GM19035 (cell line): ENCODE measurements at regions not wholly inside any gene's neighbourhood (a gene's known extent, or its start where the extent isn't known, plus 50 kb on each side); places are given as distances from the start of the nearest gene placed in this dataset.

Source experiments
- ATAC-seq: cut with Tn5 transposase; IDR thresholded peaks from one replicate; pipeline ENCODE4 v1.9.1; 2021; ENCODE audit not compliant: unreplicated experiment

DNA sequence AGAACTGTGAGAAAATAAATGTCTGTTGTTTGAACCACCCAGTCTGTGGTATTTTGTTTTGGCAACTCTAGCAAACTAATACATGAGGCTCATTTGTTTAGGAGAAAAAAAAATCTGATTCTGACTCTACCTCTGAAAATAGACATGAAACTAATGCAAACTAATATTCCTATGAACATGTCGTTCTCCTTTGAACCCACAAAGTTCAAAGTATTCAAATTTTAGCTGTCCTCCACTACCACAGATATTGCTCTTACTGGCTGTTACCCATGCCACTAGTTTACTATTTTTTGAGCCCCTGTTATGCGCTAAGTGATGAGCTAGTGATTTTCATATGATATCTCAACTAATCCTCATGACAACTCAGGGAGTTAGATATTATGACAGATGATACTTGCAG, 58.8 kb upstream of the ZNF804B start:
- ATAC-seq: peak; percentile 51

DNA sequence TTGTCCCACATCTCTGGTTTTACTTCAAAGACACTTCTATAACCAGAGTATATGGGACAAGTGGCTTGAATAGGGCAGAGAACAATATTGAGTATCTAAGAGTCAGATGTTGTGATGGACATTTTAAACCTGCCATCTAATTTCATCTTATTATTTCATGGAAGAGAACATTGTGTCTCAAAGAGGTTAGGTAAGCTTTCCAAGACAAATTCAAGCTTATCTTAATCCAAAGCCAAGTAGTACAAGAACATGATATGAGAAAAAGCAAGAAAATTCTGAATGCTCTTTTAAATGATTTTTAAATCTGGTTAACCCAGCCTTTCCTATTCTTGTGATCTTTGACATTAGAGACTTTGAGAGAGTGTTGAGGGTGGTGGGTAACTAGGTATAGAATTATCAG, 65.3 kb upstream of the ZNF804B start:
- ATAC-seq: no peak

DNA sequence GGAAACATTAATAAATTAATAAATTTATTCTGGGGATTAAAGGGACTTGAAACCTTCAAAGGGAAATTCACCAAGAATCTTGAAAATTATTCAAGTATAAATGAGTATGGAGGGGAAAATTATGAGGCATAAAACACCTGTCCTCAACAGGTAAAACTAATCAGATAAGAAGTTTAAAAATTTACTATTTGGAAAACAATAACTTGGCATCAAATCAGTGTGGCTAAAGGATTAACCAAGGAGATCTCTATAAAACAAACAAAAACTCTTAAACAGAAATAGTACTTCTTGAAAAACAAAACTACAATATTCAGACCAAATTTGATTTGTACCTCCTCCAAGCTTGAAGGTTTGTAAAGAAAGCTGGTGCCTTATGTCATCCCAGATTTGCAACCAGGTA, 66.4 kb upstream of the ZNF804B start:
- ATAC-seq: no peak

DNA sequence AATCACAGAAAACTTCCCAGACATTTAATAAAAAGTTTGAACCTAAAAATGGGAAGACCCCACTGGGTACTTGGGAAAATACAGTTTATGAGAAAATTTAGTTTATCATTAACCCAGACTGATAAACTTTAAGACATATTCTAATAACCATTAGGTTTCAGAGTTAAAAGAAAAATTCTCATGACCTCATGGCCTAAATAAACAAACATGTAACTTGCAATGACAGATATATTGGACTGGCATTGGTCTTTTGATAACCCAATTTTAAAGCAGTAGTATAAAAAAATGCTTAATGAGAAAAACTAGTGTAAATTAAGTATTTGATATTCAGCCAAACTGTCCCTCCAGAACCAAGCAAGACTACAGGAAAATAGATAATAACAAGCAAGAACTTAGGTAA, 67.0 kb upstream of the ZNF804B start:
- no peak for ATAC-seq

DNA sequence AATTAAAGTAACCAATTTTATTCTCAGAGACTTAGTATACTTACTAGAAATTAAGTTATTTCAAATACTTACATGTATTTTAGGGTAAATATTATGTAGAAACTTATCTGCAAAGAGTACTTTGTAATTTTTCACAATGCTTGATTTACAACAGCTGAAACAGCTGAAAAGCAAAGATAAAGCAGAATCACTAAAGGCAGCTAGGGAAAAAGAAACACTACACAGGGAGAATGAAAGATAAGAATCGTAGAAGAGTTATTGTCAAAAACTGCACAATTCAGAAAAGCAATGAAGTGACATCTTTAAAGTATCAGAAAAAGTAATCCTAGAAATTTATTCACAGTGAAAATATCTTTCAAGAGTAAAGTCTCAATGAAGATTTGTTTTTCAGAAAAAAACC, 69.7 kb upstream of the ZNF804B start:
- no peak for ATAC-seq

DNA sequence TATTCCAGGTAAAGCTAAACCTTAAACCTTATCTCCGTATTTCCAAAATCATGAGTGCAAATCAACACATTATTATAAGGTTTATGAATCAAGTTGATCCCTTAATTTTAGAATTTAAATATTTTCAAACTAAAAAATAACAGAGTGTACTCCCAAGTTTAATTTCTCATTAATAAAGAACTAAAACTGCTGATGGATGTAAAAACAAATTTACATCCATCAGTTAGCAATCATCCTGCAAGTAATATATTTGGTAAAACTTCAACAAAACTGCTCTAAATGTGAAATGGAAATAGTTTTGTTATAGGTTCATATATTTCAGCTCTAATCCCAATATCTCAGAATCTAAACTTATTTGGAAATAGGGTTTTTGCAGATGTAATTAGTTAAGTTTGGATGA, 71.3 kb upstream of the ZNF804B start:
- no peak for ATAC-seq

DNA sequence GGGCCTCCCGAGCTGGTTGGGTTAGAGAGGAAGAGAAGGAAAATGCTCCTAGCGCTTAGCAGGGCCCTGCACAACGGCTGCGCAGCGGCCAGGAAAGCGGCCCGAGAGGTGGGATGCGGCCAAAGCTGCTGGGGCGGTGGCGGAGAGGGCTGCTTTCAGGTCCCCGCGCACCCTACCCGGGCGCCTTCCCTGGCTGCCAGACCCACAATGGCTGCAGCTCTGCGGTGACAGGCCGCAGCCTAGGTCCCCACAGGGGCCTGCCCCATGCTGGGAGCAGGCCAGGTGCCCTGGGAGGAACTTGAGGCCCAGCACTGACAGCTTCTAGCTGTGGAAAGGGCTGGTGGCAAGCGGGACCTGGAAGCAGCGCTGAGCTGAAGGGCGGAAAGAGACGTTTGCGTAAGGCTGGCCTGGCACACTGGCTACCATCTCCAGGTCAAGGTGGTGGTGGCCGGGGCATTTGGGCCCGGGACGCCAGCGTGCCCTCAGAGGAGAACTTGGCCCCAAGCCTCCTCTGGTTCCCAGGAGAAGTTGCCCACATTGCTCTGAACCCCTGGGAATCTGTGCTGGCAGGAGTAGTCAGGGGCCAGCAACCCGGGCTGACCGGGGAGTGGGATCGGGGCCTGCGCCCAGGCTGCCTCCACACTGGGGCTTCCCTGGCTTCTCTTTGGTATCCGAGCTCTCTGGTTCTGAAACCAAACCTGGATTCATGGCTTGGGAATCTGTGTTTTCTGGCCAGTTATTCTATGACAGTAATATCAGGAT, 72.9 kb upstream of the ZNF804B start:
- no peak for ATAC-seq

DNA sequence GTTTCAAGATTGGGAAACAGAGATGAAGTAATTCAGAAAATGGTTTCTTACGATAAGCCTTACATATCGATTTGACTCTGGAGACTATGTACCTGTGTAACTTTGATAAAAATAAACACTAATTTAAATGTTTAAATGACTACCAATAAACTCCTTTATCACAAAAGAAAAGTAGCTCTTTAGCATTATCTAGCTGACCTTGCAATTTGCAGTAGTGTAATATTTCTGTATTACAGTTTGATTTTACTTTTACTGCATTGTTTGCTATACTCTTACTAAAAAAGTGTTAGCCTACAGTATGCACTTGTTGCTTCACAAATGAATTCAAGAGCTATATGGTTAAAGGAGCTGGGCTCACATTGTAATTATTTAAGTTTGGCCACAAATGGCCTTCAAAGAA, 77.8 kb upstream of the ZNF804B start:
- ATAC-seq: no peak

DNA sequence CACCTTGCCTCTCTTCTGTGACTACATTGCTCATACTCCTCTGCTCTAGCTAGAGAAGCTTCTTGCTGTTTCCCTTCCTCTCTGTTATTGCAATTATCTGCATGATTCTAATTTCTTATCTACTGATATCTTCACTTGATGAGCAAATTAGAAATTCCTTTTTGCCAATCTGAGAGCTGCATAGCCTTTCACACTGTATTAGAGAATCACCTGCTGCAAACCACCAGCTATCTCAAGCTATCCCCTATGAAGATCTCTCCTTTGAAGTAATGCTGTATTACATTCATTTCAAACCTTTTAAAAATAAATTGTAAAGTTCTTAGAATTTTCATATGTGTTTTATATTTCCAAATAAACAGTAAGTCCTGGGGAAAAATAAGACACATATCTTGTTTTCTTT, 89.0 kb upstream of the ZNF804B start:
- peak; percentile 33 for ATAC-seq

DNA sequence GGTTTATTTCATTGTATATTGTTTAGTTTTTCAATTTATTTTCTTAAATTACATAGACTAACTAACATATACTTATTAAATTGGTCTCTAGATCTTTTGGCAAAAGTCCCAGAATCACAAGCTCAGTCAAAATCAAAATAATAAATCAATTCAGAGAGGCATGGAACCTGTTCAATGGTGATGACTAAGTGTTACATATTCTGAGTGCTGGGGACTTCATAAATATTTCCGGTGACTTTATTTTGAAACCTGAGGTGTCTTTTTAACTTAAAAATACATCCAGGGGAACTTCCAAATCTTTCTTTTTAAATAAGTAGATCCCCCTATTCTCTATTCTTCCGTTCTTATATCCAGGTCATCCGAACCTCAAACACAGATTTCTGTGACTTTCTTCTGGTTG, 89.6 kb upstream of the ZNF804B start:
- ATAC-seq: peak; percentile 60

DNA sequence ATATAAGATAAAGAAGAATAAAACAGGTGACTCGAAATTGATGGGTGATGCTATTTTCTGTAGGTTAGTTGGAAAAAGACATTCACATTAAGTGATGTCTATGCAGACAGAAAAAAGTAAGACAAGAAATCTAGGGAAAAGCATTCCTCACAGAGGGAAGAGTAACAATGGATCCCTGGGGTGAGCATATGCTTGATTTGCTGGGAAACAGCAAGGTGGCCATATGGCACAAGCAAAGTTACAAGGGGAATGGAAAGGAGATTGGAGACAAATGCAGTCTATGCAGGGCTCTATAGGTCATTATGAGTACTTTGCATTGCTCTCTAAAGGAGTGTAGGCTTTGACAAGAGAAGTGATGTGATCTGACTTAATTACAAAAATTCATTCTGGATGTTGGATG, 90.9 kb upstream of the ZNF804B start:
- ATAC-seq: no peak

DNA sequence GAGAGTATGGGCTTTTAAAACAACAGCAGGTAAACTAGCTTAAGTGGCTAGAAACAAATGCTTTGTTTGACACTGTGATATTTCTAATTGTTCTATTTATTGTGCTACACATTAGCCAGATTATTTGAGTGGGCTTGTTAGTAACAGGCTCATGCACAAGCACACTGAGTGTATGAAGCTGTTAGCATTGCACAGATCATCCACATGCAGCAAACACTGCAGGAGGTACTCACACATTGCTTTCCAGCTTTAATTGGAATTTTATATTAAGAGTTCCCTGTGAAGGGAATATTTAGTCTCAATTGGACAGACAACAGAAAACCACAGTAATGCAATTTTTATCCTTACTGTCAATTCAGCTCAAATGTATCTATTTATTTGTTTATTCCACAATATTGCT, 92.9 kb upstream of the ZNF804B start:
- no peak for ATAC-seq

DNA sequence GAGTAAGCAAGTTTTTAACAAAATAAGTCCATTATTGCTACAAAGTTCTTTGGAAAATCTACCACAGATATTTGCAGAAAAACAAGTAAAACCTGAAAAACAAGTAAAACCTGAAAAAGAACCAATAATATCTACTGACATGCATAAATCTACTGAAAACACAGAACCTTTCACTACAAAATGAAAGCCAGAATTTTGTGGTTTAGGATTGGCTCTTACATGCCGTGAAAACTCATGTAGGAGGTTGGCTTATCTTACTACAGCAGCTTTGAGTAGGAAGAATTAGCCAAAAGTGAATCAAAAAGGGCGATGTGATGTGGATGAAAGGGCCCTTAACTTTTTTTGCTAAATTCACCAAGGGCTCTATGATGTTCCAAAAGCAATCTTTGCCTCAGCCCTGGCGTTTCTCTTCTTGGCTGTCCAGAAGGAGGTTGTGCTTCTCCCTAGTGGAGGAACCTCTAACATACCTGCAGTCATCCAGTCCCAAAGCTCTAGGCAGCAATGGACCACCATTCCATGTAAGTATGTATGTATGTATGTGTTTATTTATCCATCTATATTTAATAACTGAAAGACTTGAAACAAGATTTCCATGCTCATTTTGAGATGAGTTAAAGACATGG, 93.5 kb upstream of the ZNF804B start:
- no peak for ATAC-seq

DNA sequence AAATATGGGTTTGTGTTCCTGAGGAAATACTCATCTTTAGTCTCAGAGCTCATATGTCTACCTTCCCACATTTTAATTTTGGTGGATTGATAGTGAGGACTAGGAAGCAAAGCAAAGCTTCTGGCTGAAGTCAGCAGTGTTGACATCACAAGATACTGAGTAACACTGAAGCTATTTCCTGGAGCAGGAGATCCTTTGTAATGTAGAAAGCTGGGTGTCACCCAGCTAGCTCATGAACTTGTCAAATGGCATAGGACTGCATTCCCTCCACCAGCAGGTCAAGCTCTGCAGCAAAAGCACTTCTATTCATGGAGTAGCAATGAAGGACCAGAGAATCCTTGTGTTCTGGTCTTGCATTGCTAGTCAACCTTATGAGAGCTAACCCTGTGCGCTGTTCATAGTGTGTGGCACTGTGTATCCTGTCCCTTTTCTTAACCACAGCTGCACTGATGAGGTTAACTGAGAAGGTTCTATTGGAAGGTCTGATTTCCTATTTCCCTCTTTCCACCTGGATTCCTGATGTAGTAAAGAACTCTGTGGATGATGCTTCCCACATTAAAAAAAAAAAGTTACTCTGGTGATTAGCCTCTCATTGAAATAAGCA, 94.8 kb upstream of the ZNF804B start:
- ATAC-seq: no peak

DNA sequence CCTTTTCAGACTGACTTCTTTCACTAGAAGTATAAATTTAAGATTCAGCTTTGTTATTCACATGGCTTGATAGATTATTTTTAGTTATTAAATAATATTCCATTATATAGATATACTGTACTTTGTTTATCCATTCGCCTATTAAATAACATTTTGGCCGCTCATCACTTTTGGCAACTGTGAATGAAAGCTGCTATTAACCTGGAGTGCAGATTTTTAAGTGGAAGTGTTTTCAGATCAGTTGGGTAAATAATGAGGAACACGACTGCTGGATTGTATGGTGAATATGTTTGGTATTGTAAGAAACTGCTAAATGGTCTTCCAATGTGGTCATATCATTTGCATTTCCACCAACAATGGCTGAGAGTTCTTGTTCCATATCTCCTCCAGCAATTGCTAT, 97.6 kb upstream of the ZNF804B start:
- no peak for ATAC-seq

DNA sequence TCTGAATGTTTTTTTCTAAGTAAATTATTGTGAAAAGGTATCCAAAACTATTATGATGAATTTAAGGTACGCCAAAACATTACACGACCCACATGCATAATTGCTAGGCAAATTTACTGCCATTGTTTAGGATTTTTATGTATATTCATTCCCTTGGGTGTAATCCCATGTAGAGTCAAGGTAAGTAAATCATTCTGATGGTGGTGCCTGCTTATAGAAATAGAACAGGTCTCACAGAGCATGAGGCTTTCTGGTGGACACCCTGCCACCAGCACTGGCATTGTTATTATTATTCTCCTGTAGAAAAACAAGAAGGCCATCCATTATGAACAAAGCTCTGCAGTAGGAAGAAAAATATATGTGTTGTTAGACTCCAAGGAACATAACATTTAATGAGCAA, 111.7 kb upstream of the ZNF804B start:
- ATAC-seq: no peak

DNA sequence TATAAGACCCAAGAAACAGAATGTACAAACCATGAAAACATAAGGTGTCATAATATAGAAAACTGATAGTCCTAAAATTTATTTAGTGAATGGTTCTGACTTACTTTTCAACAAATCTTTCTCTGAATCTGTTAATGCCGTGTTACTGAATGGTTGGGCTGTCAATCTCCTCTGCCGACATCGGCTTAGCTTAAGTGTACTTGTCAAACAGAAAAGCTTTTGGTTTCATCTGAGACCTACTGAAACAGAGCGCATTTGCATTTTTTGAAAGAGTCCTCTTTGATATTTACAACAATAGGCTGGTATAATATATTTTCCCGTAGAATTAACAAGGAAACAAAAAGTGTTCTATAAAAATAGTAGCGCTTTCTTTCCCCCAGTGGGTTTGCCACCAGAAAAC, 120.9 kb upstream of the ZNF804B start:
- ATAC-seq: no peak

DNA sequence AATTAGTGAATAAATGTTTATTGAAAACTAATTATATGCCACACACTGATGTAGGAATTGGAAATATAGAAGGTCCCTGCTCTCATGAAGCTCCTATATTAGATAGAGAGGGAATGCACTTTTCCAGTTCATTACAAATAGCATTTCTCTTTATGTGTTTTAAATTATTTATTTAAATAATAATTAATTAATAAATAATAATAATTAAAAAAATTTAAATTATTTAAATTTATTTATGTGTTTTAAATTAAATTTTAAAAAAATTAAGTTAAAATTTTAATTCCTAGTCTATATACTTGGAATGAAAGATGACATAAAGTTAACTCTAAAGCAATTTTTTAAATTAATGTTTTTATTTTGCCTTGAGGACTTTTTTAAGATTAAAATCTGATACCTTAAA, 121.7 kb upstream of the ZNF804B start:
- no peak for ATAC-seq

DNA sequence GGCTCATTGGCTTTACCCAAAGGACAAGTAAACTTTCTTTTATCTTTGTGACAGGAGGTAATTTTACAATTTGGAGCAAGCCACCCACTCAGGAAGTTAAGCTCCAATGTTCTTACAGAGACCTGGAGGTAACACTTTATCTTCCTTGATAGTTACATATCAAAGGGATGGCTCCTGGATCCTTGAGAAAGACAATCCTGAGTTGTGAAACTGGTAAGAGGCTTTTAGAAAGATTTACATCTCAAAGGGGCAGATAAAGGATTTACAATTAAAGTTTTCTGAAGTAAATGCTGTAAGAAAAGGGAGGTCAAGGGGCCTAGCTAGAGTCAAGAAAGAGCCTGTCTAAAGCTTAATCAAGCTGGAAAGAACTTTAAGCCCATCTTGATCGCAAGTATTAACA, 124.4 kb upstream of the ZNF804B start:
- ATAC-seq: no peak

DNA sequence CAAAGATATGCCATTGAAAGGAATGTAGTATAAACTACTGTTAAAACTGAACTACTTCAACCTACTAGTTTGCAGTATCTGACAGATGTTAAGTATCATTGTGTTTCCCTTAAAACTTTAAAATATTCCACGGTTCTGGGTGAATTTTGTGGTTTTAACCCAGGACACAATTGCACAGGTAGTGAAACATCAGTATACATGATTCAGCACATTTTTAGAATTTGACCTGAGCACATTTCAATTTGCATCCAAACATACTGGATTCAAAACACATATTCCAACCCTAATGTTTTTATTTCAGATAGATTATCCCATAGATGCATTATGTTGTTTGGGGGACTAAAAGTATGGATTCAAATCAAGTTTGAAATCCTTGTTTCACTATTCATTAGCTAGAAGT, 129.9 kb upstream of the ZNF804B start:
- no peak for ATAC-seq

DNA sequence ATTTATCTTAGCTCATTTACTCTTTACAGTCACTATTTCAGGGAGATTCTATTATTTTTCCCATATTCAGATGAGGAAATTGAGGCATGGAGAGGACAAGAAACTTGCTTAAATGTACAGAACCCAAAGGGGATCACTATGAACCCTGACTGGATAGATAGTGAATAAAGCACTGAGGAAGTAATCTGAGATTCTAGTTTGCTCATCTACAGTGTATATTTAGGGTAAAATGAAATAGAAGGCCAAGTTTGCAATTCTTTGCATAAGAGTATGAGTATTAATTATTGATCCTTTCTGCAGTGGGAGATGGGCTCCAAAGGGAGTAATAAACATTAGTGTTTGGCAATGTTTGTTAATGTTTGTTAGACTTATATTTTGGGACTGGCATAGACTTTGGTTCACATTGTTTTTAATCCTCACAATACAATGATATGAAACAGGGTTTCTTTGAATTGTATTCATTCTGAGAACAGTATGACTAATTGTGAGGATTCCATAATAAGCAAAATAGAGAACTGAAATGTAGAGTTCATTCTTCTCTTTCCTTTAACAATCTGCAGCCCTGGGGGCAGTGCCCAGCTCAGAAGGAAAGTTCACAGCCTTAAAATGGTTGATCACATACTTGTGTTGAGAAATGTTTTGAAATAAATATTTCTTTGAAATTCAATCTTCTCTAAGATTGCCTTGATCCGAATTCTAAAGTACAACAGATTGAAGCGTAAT, 131.0 kb upstream of the ZNF804B start:
- ATAC-seq: peak; percentile 100

DNA sequence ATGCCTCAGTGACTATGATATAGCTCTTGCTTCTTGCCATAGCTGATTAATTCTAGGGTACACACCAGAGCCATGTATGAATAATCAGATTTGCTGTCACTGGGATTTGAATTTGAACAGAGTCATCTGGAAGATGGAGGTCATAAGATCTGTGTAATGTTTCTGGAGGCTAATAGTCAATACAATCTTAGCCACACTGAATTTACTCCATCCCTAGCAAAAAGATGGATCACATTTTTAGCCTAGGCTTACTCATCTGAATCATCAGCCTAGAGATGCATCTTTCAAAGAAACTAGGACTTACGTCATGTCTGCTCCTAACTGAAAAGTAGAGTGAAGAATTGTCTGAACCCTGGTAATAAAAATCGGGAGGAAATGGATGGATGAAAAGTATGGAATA, 142.3 kb upstream of the ZNF804B start:
- no peak for ATAC-seq
